GDM1 (cell line): ENCODE measurements at regions not wholly inside any gene's neighbourhood (a gene's known extent, or its start where the extent isn't known, plus 50 kb on each side); places are given as distances from the start of the nearest gene placed in this dataset.

Source experiments
- DNase-seq: peaks from one replicate; lab custom pipeline; 2025; lab: John Stamatoyannopoulos, UW

GRCh38 chr4:133741766-133742165, 459.8 kb downstream of the PABPC4L start:
- no peak for DNase-seq

- no peak for DNase-seq
Observed at GRCh38 chr4:133720001-133720400, 481.6 kb downstream of the PABPC4L start.

GRCh38 chr4:133719098-133719497, 482.5 kb downstream of the PABPC4L start:
- DNase-seq: no peak

GRCh38 chr4:133714211-133714610, 487.4 kb downstream of the PABPC4L start:
- no peak for DNase-seq

GRCh38 chr4:133713340-133713739, 488.2 kb downstream of the PABPC4L start:
- DNase-seq: no peak

- no peak for DNase-seq
Observed at GRCh38 chr4:133711817-133712216, 489.8 kb downstream of the PABPC4L start.

GRCh38 chr4:133694416-133694815, 507.2 kb downstream of the PABPC4L start:
- no peak for DNase-seq

- DNase-seq: no peak
Observed at GRCh38 chr4:133683967-133684366, 517.6 kb downstream of the PABPC4L start.

- no peak for DNase-seq
Observed at GRCh38 chr4:133668061-133668851, 519.2 kb downstream of the PCDH10 start.

GRCh38 chr4:133647206-133647605, 498.1 kb downstream of the PCDH10 start:
- DNase-seq: no peak

- no peak for DNase-seq
Observed at GRCh38 chr4:133641191-133641590, 492.1 kb downstream of the PCDH10 start.

GRCh38 chr4:133638751-133639150, 489.7 kb downstream of the PCDH10 start:
- DNase-seq: no peak

GRCh38 chr4:133637161-133637560, 488.1 kb downstream of the PCDH10 start:
- no peak for DNase-seq

- no peak for DNase-seq
Observed at GRCh38 chr4:133624744-133625143, 475.6 kb downstream of the PCDH10 start.

- DNase-seq: no peak
Observed at GRCh38 chr4:133623847-133624246, 474.8 kb downstream of the PCDH10 start.

- DNase-seq: no peak
Observed at GRCh38 chr4:133621628-133622027, 472.5 kb downstream of the PCDH10 start.

GRCh38 chr4:133620555-133620954, 471.5 kb downstream of the PCDH10 start:
- no peak for DNase-seq

GRCh38 chr4:133618963-133619362, 469.9 kb downstream of the PCDH10 start:
- no peak for DNase-seq

- DNase-seq: no peak
Observed at GRCh38 chr4:133600008-133600407, 450.9 kb downstream of the PCDH10 start.

- DNase-seq: no peak
Observed at GRCh38 chr4:133598779-133599178, 449.7 kb downstream of the PCDH10 start.

- DNase-seq: no peak
Observed at GRCh38 chr4:133597251-133597650, 448.2 kb downstream of the PCDH10 start.

- no peak for DNase-seq
Observed at GRCh38 chr4:133596459-133596858, 447.4 kb downstream of the PCDH10 start.

GRCh38 chr4:133594390-133595207, 445.5 kb downstream of the PCDH10 start:
- DNase-seq: no peak
